ENCODE measurements at regions not wholly inside any gene's neighbourhood (a gene's known extent, or its start where the extent isn't known, plus 50 kb on each side); places are given as distances from the start of the nearest gene placed in this dataset.

- no peak for TF ChIP-seq CTCF (conservative IDR thresholded peaks at IDR 0.05 in 1 of 2, IDR thresholded peaks at IDR 0.05 in 1 of 2; ENCODE audit: extremely low read depth in 1 of 2, insufficient read depth in 1 of 2, low read depth in 1 of 2, low read length in 2 of 2)
- TF ChIP-seq EZH2 (IDR thresholded peaks at IDR 0.05; ENCODE audit: borderline replicate concordance, low read length): no peak
Observed at GRCh38 chr4:173713026-173713425, 183.0 kb upstream of the HAND2 start.

All from mammary epithelial cell (primary cell).